ENCODE measurements at regions not wholly inside any gene's neighbourhood (a gene's known extent, or its start where the extent isn't known, plus 50 kb on each side); places are given as distances from the start of the nearest gene placed in this dataset.

- TF ChIP-seq CTCF (IDR thresholded peaks at IDR 0.05) (no peak), POLR2A (IDR thresholded peaks at IDR 0.05) (no peak)
Measured at GRCh38 chrX:114152130-114152529, 431.8 kb upstream of the HTR2C start.
